ENCODE measurements at regions not wholly inside any gene's neighbourhood (a gene's known extent, or its start where the extent isn't known, plus 50 kb on each side); places are given as distances from the start of the nearest gene placed in this dataset.
"Not testable (repeated sequence)": the region's sequence is repeated elsewhere in the genome, so short reads cannot be mapped to it uniquely, and the experiment has no call there.

DNA sequence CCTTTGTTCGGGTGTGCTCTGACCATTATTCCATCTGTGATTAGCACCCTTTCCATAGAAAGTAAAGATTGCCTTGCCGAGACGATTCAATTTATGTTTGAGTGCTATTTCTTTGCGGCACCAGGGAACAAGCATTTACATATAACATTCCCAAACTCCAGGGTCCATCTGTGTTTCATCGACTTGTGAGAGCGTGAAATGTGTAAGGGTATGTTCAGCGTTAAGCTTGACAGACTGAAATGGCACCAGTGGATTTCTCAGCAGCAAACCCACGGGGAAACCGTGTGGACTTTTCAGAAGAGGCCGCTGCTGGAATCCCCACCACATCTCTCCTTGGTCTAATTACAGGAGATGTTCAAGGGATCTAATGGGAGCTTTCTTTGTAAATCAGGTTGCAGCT, 270.5 kb downstream of the TCERG1L start:
- no peak for DNase-seq

DNA sequence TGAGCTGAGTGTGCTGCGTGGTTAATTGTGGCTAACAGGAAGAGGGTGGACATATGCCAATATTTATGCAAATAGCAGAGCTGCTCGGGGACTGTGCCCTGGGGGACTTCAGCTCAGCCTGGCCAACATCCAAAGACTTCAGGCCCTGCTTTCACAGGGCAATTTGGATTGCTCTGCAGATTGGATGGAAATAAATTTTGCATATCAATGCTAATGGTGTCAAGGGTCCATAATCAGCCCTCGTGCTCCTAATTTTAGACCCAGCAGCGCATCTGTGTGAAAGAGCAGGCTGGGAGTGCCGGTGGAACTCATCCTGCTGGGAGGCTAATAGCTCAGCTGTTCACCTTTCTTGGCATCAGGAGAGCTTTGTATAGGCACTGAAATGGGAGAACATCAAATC, 270.1 kb downstream of the TCERG1L start:
- DNase-seq: no peak

DNA sequence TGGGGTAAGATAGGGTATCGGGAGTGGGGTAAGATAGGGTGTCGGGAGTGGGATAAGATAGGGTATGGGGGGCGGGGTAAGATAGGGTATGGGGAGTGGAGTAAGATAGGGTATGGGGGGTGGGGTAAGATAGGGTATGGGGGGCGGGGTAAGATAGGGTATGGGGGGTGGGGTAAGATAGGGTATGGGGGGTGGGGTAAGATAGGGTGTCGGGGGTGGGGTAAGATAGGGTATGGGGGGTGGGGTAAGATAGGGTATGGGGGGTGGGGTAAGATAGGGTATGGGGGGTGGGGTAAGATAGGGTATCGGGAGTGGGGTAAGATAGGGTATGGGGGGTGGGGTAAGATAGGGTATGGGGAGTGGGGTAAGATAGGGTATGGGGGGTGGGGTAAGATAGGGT, 269.5 kb downstream of the TCERG1L start:
- DNase-seq: not testable (repeated sequence)

Data from activated CD8-positive, alpha-beta memory T cell treated with anti-CD3 and anti-CD28 coated beads, Interleukin-2, amount 50 U/mL, for 4 hours (primary cell).